HEK293T (cell line): ENCODE measurements at regions not wholly inside any gene's neighbourhood (a gene's known extent, or its start where the extent isn't known, plus 50 kb on each side); places are given as distances from the start of the nearest gene placed in this dataset.

Source experiments
- ARNT ChIP-seq: fragments of 450-650 bp; IDR thresholded peaks from 2 replicates; pipeline ENCODE4 v1.6.1; 2017; ENCODE audit warnings: mild to moderate bottlenecking
- BHLHE40 ChIP-seq: fragments of 450-650 bp; IDR thresholded peaks from 2 replicates; pipeline ENCODE4 v1.6.1; 2016; ENCODE audit warnings: mild to moderate bottlenecking, moderate library complexity, borderline replicate concordance
- ELF4 ChIP-seq: fragments of 450-650 bp; IDR thresholded peaks from 2 replicates; pipeline ENCODE4 v1.6.1; 2017; ENCODE audit warnings: antibody characterized with exemption
- FOXA1 ChIP-seq: fragments of 450-650 bp; IDR thresholded peaks from 2 replicates; pipeline ENCODE4 v1.6.1; 2016; ENCODE audit warnings: mild to moderate bottlenecking
- FOXK2 ChIP-seq: fragments of 450-650 bp; IDR thresholded peaks from 2 replicates; pipeline ENCODE4 v1.6.1; 2016; ENCODE audit warnings: mild to moderate bottlenecking
- FOXM1 ChIP-seq: fragments of 450-650 bp; IDR thresholded peaks from 2 replicates; pipeline ENCODE4 v1.6.1; 2017; ENCODE audit warnings: mild to moderate bottlenecking, borderline replicate concordance
- HDGF ChIP-seq: fragments of 450-650 bp; IDR thresholded peaks from 2 replicates; pipeline ENCODE4 v1.6.1; 2017; ENCODE audit warnings: antibody characterized with exemption, borderline replicate concordance
- L3MBTL2 ChIP-seq: fragments of 450-650 bp; conservative IDR thresholded peaks from 2 replicates; pipeline ENCODE4 v1.6.1; 2016; ENCODE audit warnings: mild to moderate bottlenecking
- NFRKB ChIP-seq: fragments of 450-650 bp; IDR thresholded peaks from 2 replicates; pipeline ENCODE4 v1.6.1; 2016; ENCODE audit warnings: mild to moderate bottlenecking, moderate library complexity
- SP1 ChIP-seq: fragments of 450-650 bp; IDR thresholded peaks from 2 replicates; pipeline ENCODE4 v1.6.1; 2017
- TARDBP ChIP-seq: fragments of 450-650 bp; IDR thresholded peaks from 2 replicates; pipeline ENCODE4 v1.6.1; 2016
- ZNF384 ChIP-seq: fragments of 450-650 bp; IDR thresholded peaks from 2 replicates; pipeline ENCODE4 v1.6.1; 2016
- TF ChIP-seq, protein P1 (sequence below): fragments of 450-650 bp; IDR thresholded peaks from 2 replicates; pipeline ENCODE4 v1.6.1; 2016

DNA sequence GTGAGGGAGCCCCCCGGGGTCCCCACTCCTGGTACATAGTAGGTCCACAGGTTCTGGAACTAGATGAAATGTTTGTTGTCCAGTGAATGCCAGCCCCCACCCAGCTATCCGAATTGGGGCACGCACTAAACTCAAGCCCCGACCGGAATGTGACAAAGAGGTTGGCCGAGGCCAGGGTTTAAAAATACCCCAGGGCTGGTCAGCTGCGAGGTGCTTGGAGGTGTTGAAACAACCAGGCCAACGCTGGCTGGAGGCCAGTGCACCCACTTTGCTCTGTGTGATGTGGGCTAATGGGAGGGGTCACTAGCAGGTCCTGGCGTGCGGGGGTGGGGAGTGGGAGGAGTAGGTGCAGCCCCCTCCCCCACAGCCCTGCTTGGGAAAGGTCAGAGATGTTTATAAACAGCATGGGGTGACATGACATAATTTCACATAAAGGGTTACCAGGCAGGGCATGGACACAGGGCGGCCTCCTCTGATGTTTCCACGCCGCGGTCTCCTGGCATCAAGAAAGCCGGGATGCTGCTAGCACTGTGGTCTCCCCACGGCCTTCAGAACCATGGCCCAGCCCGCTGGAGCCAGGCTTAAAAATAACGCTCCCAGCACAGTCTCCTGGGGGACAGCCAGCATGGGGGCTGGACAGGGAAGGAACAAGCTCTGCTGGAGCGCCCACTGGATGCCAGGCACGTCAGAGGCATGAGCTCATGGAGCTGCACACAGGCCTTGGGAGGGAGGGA lies 111.2 kb upstream of the PTPN1 start:
- no peak for TF ChIP-seq FOXK2
- no peak for TF ChIP-seq ARNT
- TF ChIP-seq ELF4: no peak
- TF ChIP-seq HDGF: no peak
- no peak for TF ChIP-seq SP1
- no peak for TF ChIP-seq L3MBTL2
- no peak for TF ChIP-seq FOXM1
- TF ChIP-seq FOXA1: no peak
- TF ChIP-seq ZNF384: no peak
- TF ChIP-seq TARDBP: no peak
- TF ChIP-seq, protein P1, sequence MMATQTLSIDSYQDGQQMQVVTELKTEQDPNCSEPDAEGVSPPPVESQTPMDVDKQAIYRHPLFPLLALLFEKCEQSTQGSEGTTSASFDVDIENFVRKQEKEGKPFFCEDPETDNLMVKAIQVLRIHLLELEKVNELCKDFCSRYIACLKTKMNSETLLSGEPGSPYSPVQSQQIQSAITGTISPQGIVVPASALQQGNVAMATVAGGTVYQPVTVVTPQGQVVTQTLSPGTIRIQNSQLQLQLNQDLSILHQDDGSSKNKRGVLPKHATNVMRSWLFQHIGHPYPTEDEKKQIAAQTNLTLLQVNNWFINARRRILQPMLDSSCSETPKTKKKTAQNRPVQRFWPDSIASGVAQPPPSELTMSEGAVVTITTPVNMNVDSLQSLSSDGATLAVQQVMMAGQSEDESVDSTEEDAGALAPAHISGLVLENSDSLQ: no peak
- TF ChIP-seq NFRKB: no peak
- no peak for TF ChIP-seq BHLHE40
